ENCODE measurements at regions not wholly inside any gene's neighbourhood (a gene's known extent, or its start where the extent isn't known, plus 50 kb on each side); places are given as distances from the start of the nearest gene placed in this dataset.

GRCh38 chr14:26929361-26929760 is 331.5 kb upstream of the NOVA1 start:
- no peak for DNase-seq (ENCODE audit: low read depth)

- no peak for DNase-seq (ENCODE audit: low read depth)
Measured at GRCh38 chr14:26930576-26930975, 332.7 kb upstream of the NOVA1 start.

- DNase-seq (ENCODE audit: low read depth): no peak
Measured at GRCh38 chr14:26932606-26933005, 334.8 kb upstream of the NOVA1 start.

- DNase-seq (ENCODE audit: low read depth): no peak
Measured at GRCh38 chr14:26933431-26933830, 335.6 kb upstream of the NOVA1 start.

- no peak for DNase-seq (ENCODE audit: low read depth)
Measured at GRCh38 chr14:26934151-26934550, 336.3 kb upstream of the NOVA1 start.

GRCh38 chr14:26935733-26936132 is 337.9 kb upstream of the NOVA1 start:
- DNase-seq (ENCODE audit: low read depth): no peak

GRCh38 chr14:26938054-26938453 is 340.2 kb upstream of the NOVA1 start:
- no peak for DNase-seq (ENCODE audit: low read depth)

GRCh38 chr14:26939755-26940154 is 341.9 kb upstream of the NOVA1 start:
- no peak for DNase-seq (ENCODE audit: low read depth)

- no peak for DNase-seq (ENCODE audit: low read depth)
Measured at GRCh38 chr14:26941521-26941920, 343.7 kb upstream of the NOVA1 start.

GRCh38 chr14:26947265-26947664 is 349.4 kb upstream of the NOVA1 start:
- no peak for DNase-seq (ENCODE audit: low read depth)

- no peak for DNase-seq (ENCODE audit: low read depth)
Measured at GRCh38 chr14:26959437-26959836, 361.6 kb upstream of the NOVA1 start.

GRCh38 chr14:26959972-26960660 is 362.3 kb upstream of the NOVA1 start:
- no peak for DNase-seq (ENCODE audit: low read depth)

GRCh38 chr14:26963711-26964110 is 365.9 kb upstream of the NOVA1 start:
- no peak for DNase-seq (ENCODE audit: low read depth)

- no peak for DNase-seq (ENCODE audit: low read depth)
Measured at GRCh38 chr14:26965490-26965889, 367.7 kb upstream of the NOVA1 start.

- DNase-seq (ENCODE audit: low read depth): no peak
Measured at GRCh38 chr14:26966908-26967307, 369.1 kb upstream of the NOVA1 start.

GRCh38 chr14:26974965-26975364 is 377.1 kb upstream of the NOVA1 start:
- no peak for DNase-seq (ENCODE audit: low read depth)

- DNase-seq (ENCODE audit: low read depth): no peak
Measured at GRCh38 chr14:26982071-26982470, 384.2 kb upstream of the NOVA1 start.

- peak; percentile 39 for DNase-seq (ENCODE audit: low read depth)
Measured at GRCh38 chr14:26984311-26985177, 386.7 kb upstream of the NOVA1 start.

GRCh38 chr14:26987744-26988363 is 390.0 kb upstream of the NOVA1 start:
- DNase-seq (ENCODE audit: low read depth): no peak

GRCh38 chr14:26990946-26991345 is 393.1 kb upstream of the NOVA1 start:
- DNase-seq (ENCODE audit: low read depth): no peak

- no peak for DNase-seq (ENCODE audit: low read depth)
Measured at GRCh38 chr14:26992403-26993115, 394.7 kb upstream of the NOVA1 start.

- no peak for DNase-seq (ENCODE audit: low read depth)
Measured at GRCh38 chr14:26993556-26993955, 395.7 kb upstream of the NOVA1 start.
